HG02943 (cell line): ENCODE measurements at regions not wholly inside any gene's neighbourhood (a gene's known extent, or its start where the extent isn't known, plus 50 kb on each side); places are given as distances from the start of the nearest gene placed in this dataset.
"Not testable (repeated sequence)": the region's sequence is repeated elsewhere in the genome, so short reads cannot be mapped to it uniquely, and the experiment has no call there.

Source experiments
- ATAC-seq: cut with Tn5 transposase; IDR thresholded peaks from one replicate; pipeline ENCODE4 v1.9.1; 2021; ENCODE audit warnings: mild to moderate bottlenecking, low read depth, moderate library complexity; ENCODE audit not compliant: unreplicated experiment

- ATAC-seq = no peak
Observed at GRCh38 chr6:170221052-170221752, 69.7 kb downstream of the DLL1 start.

- not testable (repeated sequence) for ATAC-seq
Observed at GRCh38 chr6:170213637-170214018, 77.2 kb downstream of the DLL1 start.

- no peak for ATAC-seq
Observed at GRCh38 chr6:170212956-170213636, 77.8 kb downstream of the DLL1 start.

DNA sequence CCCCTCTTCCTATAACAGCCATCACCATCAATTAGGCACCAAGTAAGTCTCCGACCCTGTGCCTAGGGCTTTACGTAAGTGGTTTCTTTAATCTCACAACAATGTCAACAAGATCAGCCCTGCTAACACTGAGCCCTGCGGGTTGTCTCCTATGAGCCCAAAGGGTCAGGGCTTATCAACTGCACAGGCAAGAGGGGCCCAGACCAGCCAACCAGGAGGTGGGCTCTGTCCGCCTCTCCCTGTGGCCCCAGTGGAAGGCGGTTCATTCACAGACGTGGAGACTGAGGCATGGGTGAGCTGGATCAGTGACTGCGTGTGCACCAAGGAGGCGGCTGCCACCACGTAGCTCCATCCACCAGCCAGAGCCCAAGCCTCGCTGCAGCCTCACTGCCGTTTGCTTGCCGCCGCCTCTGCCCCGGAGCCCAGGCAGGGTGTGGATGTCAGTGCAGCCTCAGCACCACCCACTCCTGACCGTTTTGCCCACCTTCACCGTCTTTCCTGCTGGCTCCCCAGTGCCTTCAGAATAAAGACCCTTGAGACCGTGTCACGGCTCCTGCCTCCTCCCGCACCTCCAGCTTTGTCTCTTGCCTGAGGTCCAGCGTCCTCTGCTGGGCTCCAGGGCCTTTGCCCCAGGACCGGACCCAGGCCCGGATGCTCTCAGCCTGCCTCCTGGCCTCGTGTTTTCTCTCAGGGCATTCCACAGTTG, 78.7 kb downstream of the DLL1 start:
- no peak for ATAC-seq

DNA sequence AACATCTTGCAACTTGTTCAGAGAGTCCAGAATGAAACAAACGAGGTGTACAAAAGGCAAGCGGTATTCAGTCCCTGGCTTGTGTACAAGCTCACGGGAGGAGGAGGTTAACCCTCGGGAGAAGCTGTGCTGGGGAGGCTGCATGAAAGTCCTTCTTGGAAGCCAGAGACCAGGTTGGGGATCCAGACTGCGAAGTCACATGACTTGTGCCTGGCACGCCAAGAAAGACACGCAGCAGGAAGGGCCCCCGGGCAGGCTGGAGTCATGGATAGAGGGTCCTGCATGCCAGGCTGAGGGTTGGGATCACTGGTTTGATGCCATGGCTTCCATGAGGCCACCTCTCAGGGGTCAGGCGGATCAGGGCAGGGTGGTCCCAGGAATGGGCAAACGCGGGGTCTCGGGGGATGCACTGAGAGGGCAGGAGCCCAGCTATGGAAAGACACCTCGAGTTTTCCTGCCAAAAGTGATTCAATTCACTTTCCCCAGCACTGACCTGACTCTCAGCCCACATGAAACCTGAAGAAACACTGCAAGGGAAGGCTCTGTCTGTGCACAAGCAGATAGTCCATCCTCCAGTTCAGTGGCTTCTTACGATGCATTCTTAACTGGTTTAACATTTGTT, 79.4 kb downstream of the DLL1 start:
- no peak for ATAC-seq

- no peak for ATAC-seq
Observed at GRCh38 chr6:170210651-170211403, 80.1 kb downstream of the DLL1 start.

DNA sequence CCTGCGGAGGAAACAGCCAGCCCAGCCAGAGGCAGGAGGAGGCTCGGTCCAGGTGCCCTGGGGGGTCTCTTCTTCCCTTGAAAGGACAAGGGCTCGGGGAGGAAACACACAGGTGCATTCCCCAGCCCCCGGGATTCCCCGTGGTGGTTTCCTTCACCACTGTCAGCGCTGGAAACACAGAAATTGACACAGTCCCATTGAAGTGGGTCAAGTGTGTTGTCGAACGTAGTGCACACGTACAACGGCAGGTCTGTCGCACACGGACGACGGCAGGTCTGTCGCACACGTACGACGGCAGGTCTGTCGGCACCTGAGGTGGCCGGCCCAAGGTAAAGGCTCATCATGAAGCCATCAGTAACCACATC, 80.9 kb downstream of the DLL1 start:
- ATAC-seq = no peak

DNA sequence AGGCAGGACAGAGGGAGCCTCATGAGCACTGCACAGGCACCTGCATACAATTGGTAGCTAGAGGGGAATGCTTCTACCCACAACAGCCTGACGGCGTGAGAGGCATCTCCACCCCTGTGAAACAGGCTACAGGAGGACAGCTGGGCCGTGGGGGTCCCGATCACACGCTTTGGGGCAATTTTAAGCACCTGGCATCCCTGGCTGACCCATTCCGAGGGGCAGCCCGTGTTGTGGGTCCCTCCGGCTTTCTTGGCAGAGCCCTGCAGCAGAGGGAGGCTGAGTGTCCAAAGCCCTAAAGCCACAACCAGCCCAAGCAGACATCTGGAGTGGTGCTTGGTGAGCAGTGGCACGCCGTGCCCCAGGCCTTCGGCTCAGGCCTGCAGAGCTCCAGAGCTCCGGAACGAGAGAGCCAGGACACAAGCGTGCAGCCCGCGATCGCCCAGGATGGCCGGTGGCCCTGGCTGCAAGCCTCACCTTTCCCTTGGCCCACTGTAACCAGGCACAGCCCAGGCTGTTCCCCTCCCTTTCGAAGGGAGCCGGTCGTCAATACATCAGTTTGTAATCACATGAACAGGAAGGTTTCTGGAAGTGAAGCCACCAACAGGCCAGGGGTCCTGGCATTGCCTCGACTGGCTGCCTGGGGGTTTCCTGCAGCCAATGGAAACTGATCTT, 81.4 kb downstream of the DLL1 start:
- ATAC-seq = no peak

GRCh38 chr6:170208651-170209353, 82.1 kb downstream of the DLL1 start:
- ATAC-seq = no peak

- no peak for ATAC-seq
Observed at GRCh38 chr6:170208182-170208601, 82.7 kb downstream of the DLL1 start.

- no peak for ATAC-seq
Observed at GRCh38 chr6:170207586-170208181, 83.2 kb downstream of the DLL1 start.

DNA sequence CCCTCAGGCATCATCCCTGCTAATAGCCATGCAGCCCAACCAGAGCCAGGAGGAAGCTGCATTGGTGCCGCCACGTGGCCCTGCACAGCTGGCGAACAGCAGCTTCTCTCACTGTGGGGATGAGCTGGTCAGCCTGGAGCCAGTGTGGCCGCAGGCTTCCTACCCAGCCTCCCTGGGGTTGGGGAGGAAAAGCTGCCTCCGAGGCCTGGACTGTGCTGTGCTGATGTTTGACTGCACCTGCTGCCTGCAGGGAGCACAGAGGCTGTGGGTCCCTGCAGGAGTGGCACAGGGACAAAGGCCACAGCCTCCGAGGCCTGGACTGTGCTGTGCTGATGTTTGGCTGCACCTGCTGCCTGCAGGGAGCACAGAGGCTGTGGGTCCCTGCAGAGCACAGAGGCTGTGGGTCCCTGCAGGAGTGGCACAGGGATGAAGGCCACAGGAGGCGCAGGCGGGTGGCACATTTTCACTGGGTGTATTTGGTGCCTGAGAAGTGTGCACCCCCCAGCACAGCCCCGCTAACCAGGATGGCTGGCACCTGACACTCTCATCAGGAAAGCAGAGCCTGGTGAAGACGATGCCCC, 83.9 kb downstream of the DLL1 start:
- ATAC-seq = no peak

- no peak for ATAC-seq
Observed at GRCh38 chr6:170206317-170206621, 84.6 kb downstream of the DLL1 start.

- ATAC-seq = no peak
Observed at GRCh38 chr6:170205534-170206316, 85.2 kb downstream of the DLL1 start.

GRCh38 chr6:170205126-170205525, 85.8 kb downstream of the DLL1 start:
- no peak for ATAC-seq

- no peak for ATAC-seq
Observed at GRCh38 chr6:170203212-170203611, 87.7 kb downstream of the DLL1 start.

DNA sequence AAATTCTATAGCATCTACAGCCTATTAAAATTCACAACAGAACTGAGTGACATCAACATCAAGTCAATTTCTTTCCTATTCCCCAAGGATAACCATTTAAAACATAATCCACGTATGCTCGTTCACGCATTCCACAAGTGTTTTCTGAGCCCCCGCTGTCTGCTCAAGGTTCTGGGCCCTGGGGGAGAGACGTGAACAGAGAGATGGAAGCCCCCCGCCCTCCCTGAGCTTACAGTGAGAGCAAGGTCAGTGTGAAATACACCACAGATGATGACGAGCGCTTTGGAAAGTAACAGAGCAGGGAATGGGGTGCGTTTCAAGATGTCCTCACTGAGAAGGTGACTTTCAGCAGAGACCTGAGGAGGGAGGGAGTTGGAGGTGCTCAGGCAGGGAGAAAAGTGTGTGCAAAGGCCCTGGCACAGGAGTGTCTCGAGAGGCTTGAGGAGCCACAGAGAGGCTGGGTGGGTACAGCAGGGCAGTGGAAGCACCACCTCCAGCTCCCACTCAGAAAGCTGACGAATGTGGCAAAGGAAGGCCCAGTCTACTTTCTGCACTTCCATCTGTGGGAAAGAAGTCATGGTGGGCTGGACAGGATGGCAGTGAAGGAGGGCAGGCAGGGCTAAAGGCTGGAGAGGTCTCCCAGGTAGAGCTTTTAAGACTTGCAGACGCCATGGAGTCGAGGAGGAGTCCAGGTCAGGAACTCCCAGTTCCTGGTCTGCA, 88.3 kb downstream of the DLL1 start:
- no peak for ATAC-seq
